Fibroblast of lung (primary cell): ENCODE measurements at regions not wholly inside any gene's neighbourhood (a gene's known extent, or its start where the extent isn't known, plus 50 kb on each side); places are given as distances from the start of the nearest gene placed in this dataset.

Source experiments
- CTCF ChIP-seq, 2 donors: IDR thresholded peaks in 1 of 2; conservative IDR thresholded peaks in 1 of 2; 1 replicate in 1 of 2; 2 replicates in 1 of 2; pipeline ENCODE4 v1.5.1; 2011 to 2012; ENCODE audit warnings: low read length in 2 of 2, control low read depth in 1 of 2, inconsistent platforms in 1 of 2, low read depth in 1 of 2, mild to moderate bottlenecking in 1 of 2
- EZH2 ChIP-seq: IDR thresholded peaks from 2 replicates; pipeline ENCODE4 v1.5.1; 2012; ENCODE audit warnings: low read length, control low read depth, mild to moderate bottlenecking; ENCODE audit errors: missing control alignments

GRCh38 chr4:11976726-11977263, 548.1 kb upstream of the HS3ST1 start:
- TF ChIP-seq CTCF (conservative IDR thresholded peaks at IDR 0.05 in 1 of 2, IDR thresholded peaks at IDR 0.05 in 1 of 2; ENCODE audit: low read depth in 1 of 2, low read length in 2 of 2): no peak
- no peak for TF ChIP-seq EZH2
